Left colon (tissue), 2 donors: ENCODE measurements at regions not wholly inside any gene's neighbourhood (a gene's known extent, or its start where the extent isn't known, plus 50 kb on each side); places are given as distances from the start of the nearest gene placed in this dataset.

Experiments
- ATAC-seq: fragments of 200-7000 bp; cut with Tn5 transposase; one replicate; pipeline ENCODE4 v1.9.1; 2020; ENCODE audit warnings: mild to moderate bottlenecking, moderate library complexity
- DNase-seq, 2 donors: peaks; one replicate each; pipeline ENCODE4 v3.0.0-alpha.2; 2020
- intact Hi-C, 2 donors: fragments of 100-400 bp; cut with DNase I in 1 of 2; cut with micrococcal nuclease in 1 of 2; formaldehyde crosslinking; loops; one replicate each; pipeline versions ENCODE4 v1.11.2 to v1.14.0; 2022; cut with DNase I, micrococcal nuclease
- donor health status: DM: no; HTN: no; CAD: no.
- donor health status: DM: yes; HTN: yes; CAD: no.

GRCh38 chr22:44379817-44380755 lies 67.3 kb upstream of the SHISAL1 start:
- DNase-seq (peak in 1 of 2 donors; percentile 2), ATAC-seq (no peak)
- intact Hi-C loops, result no loop called here

GRCh38 chr22:44378380-44378779 lies 65.6 kb upstream of the SHISAL1 start:
- DNase-seq, result no peak
- no peak for ATAC-seq
- intact Hi-C loops, result no loop called here

GRCh38 chr22:44375451-44375850 lies 62.7 kb upstream of the SHISAL1 start:
- ATAC-seq (no peak), DNase-seq (no peak)
- intact Hi-C loops, result no loop called here

DNA sequence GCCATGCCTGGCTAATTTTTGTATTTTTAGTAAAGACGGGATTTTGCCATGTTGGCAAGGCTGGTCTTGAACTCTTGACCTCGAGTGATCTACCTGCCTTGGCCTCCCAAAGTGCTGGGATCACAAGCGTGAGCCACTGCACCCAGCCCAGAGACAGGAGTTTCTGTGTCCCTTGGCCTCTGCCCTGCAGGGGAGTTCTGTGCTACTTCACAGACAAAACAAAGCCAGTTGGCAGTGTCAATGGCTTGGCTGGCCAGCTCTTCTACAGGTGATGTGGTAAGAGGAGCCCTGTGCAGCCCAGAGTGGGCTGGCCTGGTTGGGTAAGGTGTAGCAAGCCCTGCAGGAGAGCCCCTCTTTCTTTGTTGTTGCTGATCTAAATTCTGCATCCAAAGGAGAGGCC lies 60.5 kb upstream of the SHISAL1 start:
- DNase-seq (peak in 1 of 2 donors; percentile 0), ATAC-seq (no peak)
- intact Hi-C loops, result no loop called here

DNA sequence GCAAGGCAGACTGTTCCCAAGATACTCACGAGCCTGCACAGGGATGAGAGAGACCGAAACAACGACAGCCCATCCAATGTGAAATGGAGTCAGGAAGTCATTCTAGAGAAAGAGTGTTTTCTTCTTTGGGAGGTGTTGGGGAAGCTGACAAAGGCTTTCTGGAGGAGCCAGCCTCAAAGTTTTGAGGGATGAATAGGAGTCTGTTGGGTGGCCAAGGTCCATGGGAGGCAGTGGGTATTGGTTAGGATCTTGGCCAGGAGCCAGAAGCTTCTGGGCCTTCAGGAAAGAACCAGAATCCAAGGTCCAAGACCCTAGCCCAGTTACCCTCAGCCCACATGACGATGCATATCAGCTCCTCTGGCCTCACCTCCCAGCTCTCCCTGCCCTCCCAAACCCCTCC lies 59.9 kb upstream of the SHISAL1 start:
- intact Hi-C loops, result no loop called here
- no peak for ATAC-seq
- no peak for DNase-seq

DNA sequence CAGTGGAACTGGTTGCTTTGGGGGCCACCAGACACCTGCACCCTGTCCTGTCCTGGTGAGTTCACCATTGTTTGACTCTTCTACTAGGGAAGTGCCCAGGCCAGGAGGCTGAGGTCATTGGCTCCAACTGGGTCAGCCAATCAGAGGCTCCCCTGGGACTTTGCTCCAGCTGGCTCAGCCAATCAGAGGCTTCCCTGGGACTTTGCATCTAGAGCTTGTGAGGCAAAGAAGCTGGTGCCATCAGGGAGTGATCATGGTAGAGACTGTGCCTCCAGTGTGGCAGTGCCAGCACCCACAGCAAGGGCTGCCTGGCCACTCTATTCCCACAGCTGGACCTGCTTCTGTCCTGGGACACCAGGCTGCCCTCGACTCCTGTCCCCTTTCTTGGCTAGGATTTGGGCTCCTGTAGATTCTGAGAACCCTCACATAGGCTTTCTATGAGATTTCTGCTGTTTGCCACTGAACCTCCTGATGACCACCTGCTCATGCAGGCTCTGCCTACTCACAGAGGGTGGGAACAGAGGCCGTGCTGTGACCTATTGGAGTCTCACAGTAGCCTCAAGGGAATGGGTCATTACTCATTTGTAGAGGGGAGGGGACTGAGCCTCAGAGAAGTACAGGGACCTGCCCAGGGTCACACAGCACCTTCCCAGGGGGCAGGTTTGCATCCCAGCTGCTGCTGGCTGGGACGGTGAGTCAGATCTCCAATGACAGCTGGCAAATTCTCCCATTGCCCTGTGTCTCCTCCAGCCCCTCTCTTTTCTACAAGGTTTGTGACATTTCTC lies 59.2 kb upstream of the SHISAL1 start:
- ATAC-seq (no peak), DNase-seq (peak in 1 of 2 donors; percentile 0)
- intact Hi-C loops, result no loop called here

GRCh38 chr22:44369916-44370801 lies 57.4 kb upstream of the SHISAL1 start:
- ATAC-seq, result no peak
- intact Hi-C loops, result no loop called here
- DNase-seq, result no peak

DNA sequence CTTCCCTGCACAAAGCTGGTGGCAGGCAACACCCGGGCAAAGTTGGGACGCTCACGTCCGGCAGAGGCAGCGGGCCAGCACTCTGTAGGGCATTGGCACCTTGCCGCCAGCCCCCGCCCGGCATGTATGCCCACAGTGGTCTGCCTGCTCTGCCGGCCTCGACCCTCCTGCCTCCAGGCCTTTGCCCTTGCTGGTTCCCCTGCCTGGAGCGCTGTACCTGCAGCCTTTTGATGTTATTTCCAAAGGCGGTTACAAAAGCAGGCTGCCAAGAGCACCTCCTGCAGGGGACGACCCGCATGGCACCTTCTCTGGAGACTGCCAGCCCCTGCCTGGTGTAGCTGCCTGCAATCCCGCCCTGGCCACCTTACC lies 56.5 kb upstream of the SHISAL1 start:
- intact Hi-C loops, result no loop called here
- ATAC-seq (no peak), DNase-seq (no peak)

GRCh38 chr22:44368611-44369292 lies 56.0 kb upstream of the SHISAL1 start:
- no peak for DNase-seq

GRCh38 chr22:44366372-44367300 lies 53.9 kb upstream of the SHISAL1 start:
- no peak for DNase-seq
- intact Hi-C loops, result no loop called here
- ATAC-seq, result no peak

More at GRCh38 chr22:44368611-44369292, 56.0 kb upstream of the SHISAL1 start:
- intact Hi-C loops, result no loop called here
- ATAC-seq, result no peak

DNA sequence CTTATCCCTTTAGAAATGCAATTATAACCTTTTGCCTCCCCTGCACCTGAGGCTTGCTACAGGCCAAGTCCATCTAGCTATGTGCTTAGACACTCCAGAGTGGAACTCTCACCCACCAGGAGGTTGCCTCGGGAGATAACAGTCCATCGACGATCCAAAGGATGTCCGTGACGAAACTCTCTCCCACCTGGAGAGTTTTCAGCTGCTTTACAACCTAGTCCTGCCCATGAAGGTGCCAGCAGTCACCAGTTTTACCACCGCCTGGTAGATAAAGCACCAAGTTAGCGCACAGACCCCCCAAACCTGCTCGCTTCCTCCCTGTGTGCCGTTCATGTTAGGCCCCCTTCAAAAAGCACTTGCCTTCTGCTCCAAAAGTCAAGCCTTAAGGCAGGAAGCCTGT lies 53.1 kb upstream of the SHISAL1 start:
- intact Hi-C loops, result no loop called here
- ATAC-seq (no peak), DNase-seq (no peak)

DNA sequence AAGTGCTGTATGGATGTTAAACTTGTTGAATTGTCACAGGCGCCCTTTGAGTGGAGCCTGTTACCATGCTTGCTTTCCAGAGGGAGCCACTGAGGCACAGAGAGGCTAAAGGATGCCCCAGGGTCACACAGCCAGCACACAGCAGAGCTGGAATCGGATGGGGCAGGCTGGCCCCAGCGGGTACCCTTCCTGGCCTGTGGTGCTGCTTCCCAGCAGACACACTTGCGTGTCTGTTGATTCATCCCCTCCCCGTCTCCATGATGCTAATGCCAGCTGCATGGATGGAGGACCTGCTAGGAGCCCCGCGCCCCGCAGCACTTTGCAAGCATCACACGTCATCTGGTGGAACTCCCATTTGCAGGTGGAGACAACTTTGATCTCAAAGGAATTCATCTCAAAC lies 52.4 kb upstream of the SHISAL1 start:
- DNase-seq (no peak), ATAC-seq (no peak)
- intact Hi-C loops, result no loop called here

- intact Hi-C loops, result no loop called here
- ATAC-seq, result no peak
- no peak for DNase-seq
Measured at GRCh38 chr22:44364751-44365130, 52.0 kb upstream of the SHISAL1 start.

DNA sequence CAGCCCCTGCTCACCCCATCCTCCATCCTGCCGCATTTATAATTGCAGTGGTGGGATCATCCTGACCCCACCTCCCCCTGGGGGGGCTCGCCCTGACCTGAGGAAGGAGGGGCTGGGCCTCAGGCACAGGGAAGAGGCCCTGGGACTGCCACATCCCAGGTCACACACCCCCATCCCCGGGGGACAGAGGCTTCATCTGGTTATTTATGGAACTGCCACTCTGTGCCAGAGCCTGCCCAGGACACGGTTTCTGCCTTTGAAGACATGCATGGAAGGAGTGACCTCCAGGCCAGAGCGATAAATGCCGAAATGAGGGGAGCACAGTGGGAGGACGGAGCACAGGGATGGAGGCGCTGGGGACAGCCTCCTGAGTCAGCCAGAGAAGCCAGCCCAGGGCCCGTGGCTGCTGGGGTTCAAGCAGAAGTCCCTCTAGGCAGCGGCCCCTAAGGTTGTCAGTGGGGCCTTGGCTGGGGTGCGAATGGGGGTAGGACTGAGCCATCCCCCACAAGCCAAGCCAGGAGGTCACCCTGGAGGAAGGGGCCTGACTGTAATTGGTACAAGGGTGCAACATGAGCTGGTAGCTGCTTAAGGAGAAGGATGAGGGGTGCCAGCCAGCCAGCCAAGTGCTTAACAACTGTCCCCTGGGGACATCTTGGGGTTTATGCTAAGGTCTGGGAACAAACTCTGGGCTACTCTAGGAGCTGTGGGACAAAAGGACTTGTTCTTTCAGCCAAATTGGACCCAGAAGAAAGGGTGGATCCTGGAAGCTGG lies 51.4 kb upstream of the SHISAL1 start:
- ATAC-seq, result no peak
- intact Hi-C loops, result no loop called here
- DNase-seq, result no peak

GRCh38 chr22:44363013-44363979 lies 50.5 kb upstream of the SHISAL1 start:
- intact Hi-C loops, result no loop called here
- peak; percentile 28 for ATAC-seq
- DNase-seq, result peak; percentile 63 to 82
